SK-N-MC (cell line): ENCODE measurements at regions not wholly inside any gene's neighbourhood (a gene's known extent, or its start where the extent isn't known, plus 50 kb on each side); places are given as distances from the start of the nearest gene placed in this dataset.

ENCODE experiments used
- EZH2 ChIP-seq: fragments of 200-600 bp; sonication (generic); IDR thresholded peaks from one replicate; pipeline ENCODE4 v1.6.1; 2017; ENCODE audit warnings: antibody characterized with exemption
- FOXP2 ChIP-seq: optimal IDR thresholded peaks from 2 replicates; pipeline ENCODE3; 2011; ENCODE audit warnings: mild to moderate bottlenecking, moderate library complexity; ENCODE audit not compliant: insufficient read depth; ENCODE audit errors: extremely low read length, control extremely low read depth
- POLR2AphosphoS5 ChIP-seq: IDR thresholded peaks from 2 replicates; pipeline ENCODE4 v1.6.1; 2012; ENCODE audit warnings: mild to moderate bottlenecking, low read depth, low read length, borderline replicate concordance

DNA sequence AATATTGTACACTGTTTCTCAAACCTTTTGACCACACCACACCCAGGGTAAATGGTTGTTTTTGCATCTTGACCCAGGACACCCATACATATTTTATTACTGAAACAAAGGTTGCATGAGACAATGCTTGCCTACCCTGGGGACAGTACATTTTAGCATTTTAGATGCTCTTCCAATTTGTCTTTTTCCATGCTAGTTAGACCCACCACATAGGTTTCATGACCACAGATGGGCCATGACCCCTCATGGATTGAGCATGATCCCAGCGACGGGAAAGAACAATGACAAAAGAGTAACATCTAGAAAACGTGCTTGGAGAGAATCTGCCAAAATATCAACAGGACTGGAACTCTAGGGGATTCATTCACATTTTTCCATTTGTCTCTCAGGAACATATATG lies 161.0 kb upstream of the PFN2 start:
- TF ChIP-seq POLR2AphosphoS5, result no peak
- TF ChIP-seq EZH2, result no peak
- no peak for TF ChIP-seq FOXP2
